HS-27A (cell line): ENCODE measurements at regions not wholly inside any gene's neighbourhood (a gene's known extent, or its start where the extent isn't known, plus 50 kb on each side); places are given as distances from the start of the nearest gene placed in this dataset.
"Not testable (repeated sequence)": the region's sequence is repeated elsewhere in the genome, so short reads cannot be mapped to it uniquely, and the experiment has no call there.

Experiments
- DNase-seq: peaks from one replicate; pipeline ENCODE4 v3.0.0-alpha.2; 2012; ENCODE audit warnings: low read depth, missing footprints

DNA sequence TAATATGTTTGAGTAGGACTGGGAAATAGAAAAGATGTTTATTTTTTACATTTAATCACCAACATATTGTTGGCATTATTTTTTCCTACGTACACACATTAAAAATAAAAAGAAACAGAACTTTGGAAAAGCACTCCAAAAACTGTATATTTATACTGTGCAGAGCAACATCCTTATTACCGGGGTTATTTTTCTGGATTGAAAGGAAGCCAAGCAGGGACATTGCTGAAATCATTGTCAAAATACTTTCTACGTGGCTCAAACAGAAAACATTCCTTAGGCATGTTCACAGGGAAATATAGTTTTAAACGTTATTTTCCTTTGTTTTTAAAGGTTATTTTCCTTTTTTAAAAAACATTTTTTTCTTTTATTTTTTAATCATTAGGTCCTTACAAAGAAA is 315.0 kb upstream of the SMIM21 start:
- DNase-seq, result no peak

GRCh38 chr18:75739682-75740081 is 312.2 kb upstream of the SMIM21 start:
- DNase-seq, result no peak

GRCh38 chr18:75735291-75735690 is 307.8 kb upstream of the SMIM21 start:
- DNase-seq, result no peak

GRCh38 chr18:75730249-75730648 is 302.7 kb upstream of the SMIM21 start:
- DNase-seq, result no peak

DNA sequence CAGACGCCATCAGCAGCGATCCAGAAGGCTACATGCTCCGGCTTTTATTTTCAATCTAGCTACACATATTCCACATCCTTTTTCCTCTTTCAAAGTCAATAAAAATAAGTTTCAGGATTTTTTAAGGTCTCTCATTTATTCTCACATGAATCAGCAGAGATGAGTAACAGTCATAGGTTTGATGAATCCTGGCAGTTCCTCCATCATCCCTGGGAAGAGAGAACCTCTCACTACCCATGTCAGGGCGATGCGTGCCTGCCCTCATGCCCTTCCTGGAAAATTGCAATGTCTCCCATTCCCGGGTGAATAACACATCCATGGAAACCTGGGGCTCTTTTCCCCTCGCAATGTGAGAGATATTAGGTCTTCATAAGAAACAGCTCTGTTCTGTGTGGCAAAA is 301.1 kb upstream of the SMIM21 start:
- no peak for DNase-seq

DNA sequence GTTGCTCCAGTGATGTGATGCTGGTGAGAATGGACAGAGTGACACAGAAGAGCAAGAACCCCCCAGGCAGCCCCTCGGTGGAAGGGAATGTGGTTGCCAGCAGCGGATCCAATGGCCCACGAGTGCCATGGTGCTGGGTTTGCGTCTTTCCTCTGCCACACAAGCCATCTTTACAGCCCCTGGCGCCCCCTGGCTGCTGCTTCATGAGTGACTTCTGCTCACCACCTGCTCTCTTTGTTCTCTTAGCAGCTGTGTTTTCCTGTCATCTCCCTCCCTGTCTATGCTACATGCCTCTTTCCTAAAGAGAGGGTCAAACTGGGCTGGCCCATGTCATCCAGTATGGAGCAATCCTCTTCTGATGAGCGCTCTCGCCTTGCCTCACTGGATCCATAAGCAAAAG is 300.0 kb upstream of the SMIM21 start:
- DNase-seq, result no peak

GRCh38 chr18:75723521-75724340 is 296.2 kb upstream of the SMIM21 start:
- no peak for DNase-seq

DNA sequence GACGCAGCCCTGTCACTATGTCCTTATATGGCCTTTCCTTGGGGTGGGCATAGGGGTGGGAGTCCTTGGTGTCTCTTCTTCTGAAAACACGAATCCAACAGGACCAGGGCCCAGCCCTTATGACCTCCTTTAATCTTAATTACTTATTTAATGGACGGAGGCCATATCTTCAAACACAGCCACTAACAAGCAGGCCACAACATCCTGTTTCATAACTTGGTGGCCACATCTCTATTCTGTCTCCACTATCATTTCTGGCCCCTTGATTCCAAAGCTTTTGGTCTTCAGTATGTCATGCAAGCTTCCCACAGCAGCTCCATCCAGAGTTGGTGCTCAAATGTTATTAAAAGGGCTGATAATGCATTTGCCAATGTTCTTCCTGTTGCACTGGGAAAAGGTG is 287.3 kb upstream of the SMIM21 start:
- no peak for DNase-seq

- not testable (repeated sequence) for DNase-seq
Observed at GRCh38 chr18:75712124-75712867, 284.8 kb upstream of the SMIM21 start.

DNA sequence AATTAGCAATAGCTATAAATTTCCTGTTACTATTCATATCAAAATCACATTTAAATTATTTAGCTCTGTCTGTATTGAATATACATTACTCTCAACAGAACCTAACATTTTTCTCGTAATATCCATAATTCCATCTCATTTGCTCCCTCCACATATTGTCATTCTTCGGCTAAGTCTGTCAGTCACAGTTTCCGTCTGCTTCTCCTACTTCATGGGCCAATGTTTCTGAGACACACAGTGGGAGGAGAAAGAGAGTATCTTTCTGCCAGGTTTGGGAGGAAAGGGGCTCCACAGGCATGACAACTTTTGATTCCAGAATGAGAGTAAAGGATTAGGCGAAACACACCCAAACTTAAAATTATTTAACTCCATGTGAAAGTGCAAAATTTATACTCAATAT is 273.1 kb upstream of the SMIM21 start:
- no peak for DNase-seq

GRCh38 chr18:75698861-75699260 is 271.4 kb upstream of the SMIM21 start:
- no peak for DNase-seq

DNA sequence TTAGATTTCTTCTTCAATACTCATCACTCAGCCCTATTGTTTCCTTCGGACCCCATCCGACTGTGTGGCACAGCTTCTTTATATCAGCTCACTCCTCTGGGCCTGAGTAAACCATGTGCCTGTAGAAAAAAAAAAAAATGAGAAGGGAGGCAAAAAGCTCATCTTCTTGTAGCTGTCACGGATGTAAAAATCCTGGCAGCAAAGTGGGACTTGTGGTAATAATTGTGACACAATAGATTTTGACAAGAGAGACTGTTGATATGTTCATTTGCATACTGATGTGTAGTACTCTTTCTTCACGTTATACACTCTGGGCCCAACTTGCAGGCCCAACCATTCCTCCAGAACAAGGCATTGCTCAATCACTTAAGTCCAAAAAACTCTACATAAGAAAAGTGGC is 270.0 kb upstream of the SMIM21 start:
- DNase-seq, result no peak

GRCh38 chr18:75696391-75696790 is 268.9 kb upstream of the SMIM21 start:
- no peak for DNase-seq

GRCh38 chr18:75694292-75694691 is 266.8 kb upstream of the SMIM21 start:
- DNase-seq, result no peak

DNA sequence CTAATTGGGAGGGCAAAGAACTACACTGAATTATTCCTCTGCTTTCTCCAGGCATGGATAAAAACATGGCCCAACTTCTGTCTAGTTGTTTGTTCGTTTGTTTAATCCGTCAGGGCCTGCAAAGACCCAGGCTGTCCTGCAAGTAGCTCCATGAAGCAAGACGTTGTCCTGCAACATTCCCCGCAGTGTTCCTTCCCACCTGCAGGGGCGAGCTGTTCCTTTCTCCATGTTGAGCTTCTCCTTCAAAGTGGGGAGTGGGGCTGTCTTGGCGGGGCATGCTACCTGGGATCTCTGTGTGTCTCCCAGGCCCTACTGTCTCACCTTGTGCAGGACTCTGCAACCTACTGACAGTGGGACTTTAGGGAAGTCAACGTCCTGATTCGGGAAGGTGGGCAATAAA is 264.0 kb upstream of the SMIM21 start:
- no peak for DNase-seq

- not testable (repeated sequence) for DNase-seq
Observed at GRCh38 chr18:75690283-75690682, 262.8 kb upstream of the SMIM21 start.

DNA sequence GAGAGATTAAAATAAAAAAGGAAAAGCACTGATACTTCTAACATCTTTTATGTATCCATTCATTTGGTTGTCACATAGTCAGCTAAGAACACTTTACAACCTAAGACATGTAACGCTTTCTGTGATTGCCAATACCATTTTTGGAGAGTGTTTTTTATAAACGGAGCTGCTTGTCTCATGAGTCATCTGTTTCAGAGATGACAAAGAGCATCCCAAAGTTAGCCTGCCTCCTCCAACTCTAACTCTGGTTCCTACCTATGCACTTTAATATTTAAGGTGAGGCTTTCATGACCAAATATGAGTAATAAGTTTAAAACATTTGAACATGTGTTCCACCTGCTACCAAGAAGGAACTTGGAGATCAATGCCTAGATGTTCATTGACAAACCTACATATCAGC is 260.1 kb upstream of the SMIM21 start:
- no peak for DNase-seq

DNA sequence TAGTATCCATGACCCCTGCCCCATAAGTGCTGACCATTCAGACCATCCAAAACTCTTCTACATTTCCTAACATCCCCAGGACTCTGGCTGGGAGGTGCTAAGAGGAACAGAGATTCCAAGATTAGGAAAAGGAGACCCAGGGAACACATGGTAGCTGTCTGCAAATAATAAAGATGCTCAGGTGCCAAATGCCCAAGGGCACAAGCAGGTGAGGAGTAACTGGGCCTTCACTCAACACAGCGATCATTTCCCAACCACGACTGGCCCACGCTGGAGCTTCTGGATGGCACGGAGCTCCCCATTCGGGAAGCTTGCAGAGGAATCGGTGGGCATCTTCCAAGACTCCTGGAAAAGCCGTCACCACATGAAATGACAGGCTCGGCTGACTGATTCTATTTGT is 255.9 kb upstream of the SMIM21 start:
- DNase-seq, result no peak

GRCh38 chr18:75681538-75682115 is 254.1 kb upstream of the SMIM21 start:
- no peak for DNase-seq

DNA sequence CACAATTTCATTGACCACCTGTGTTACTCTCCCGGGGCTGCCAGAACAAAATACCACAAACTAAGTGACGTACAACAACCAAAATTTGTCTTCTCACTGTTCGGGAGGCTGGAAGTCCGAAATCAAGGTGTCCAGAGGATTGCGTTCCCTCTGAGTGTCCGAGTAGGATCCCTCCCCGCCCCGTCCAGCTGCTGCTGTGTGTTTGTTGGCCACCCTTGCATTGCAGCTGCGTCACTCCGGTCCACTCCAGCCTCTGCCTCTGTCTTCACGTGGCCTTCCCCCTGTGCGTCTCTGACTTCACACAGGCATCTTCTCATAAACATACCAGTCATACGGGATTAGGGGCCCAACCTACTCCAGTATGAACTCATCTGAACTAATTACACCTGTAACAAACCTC is 251.8 kb upstream of the SMIM21 start:
- no peak for DNase-seq

DNA sequence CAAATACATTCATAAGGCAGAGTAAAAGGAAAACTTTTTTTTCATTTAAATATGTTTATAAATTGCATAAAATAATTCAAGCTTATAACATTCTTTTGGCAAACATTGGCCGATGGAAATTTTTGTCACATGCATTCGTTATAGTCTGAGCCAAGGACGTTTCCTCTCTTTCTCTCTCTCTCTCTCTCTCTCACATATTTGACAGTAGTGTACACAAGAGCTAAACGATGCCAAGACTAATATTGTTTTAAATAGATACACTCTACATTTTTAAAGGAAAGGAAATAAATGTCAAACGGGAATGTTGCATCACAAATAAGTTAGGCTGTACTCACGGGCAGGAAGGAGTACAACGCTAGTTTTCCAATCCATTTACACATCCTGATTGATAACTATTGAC is 251.1 kb upstream of the SMIM21 start:
- no peak for DNase-seq

- no peak for DNase-seq
Observed at GRCh38 chr18:75677696-75678455, 250.4 kb upstream of the SMIM21 start.
